Mononuclear cell (primary cell): ENCODE measurements at regions not wholly inside any gene's neighbourhood (a gene's known extent, or its start where the extent isn't known, plus 50 kb on each side); places are given as distances from the start of the nearest gene placed in this dataset.

Source experiments
- H3K27me3 ChIP-seq: 2 replicates; pipeline ENCODE4 v1.6.0; 2011; ENCODE audit warnings: low read length, control low read depth; ENCODE audit not compliant: insufficient read depth
- H3K4me1 ChIP-seq: 2 replicates; pipeline ENCODE4 v1.5.1; 2011; ENCODE audit warnings: mild to moderate bottlenecking, low read length, control low read depth; ENCODE audit not compliant: insufficient read depth
- H3K4me3 ChIP-seq: 2 replicates; pipeline ENCODE4 v1.5.1; 2011; ENCODE audit warnings: mild to moderate bottlenecking, low read length, moderate library complexity
- H3K9me3 ChIP-seq: 2 replicates; pipeline ENCODE4 v1.5.1; 2011; ENCODE audit warnings: low read depth, mild to moderate bottlenecking, control low read depth, low read length

GRCh38 chr5:168174376-168174775 is 117.1 kb upstream of the WWC1 start:
- no peak overlapping the region for H3K4me3 ChIP-seq
- H3K4me1 ChIP-seq = no peaks in the 10 kb centered on the region
- H3K27me3 ChIP-seq = no peaks in the 10 kb centered on the region
- no peaks in the 10 kb centered on the region for H3K9me3 ChIP-seq

- Histone ChIP-seq H3K27me3 (no peaks in the 10 kb centered on the region), H3K4me3 (no peak overlapping the region), H3K4me1 (no peaks in the 10 kb centered on the region), H3K9me3 (no peaks in the 10 kb centered on the region)
Measured at GRCh38 chr5:168176251-168176650, 115.2 kb upstream of the WWC1 start.

- Histone ChIP-seq H3K4me3 (no peak overlapping the region), H3K27me3 (no peaks in the 10 kb centered on the region), H3K4me1 (no peaks in the 10 kb centered on the region), H3K9me3 (no peaks in the 10 kb centered on the region)
Measured at GRCh38 chr5:168176941-168177340, 114.5 kb upstream of the WWC1 start.

- no peaks in the 10 kb centered on the region for H3K27me3 ChIP-seq
- no peaks in the 10 kb centered on the region for H3K4me1 ChIP-seq
- no peak overlapping the region for H3K4me3 ChIP-seq
- H3K9me3 ChIP-seq = no peaks in the 10 kb centered on the region
Measured at GRCh38 chr5:168177831-168178450, 113.5 kb upstream of the WWC1 start.

- no peaks in the 10 kb centered on the region for H3K27me3 ChIP-seq
- no peaks in the 10 kb centered on the region for H3K9me3 ChIP-seq
- no peak overlapping the region for H3K4me3 ChIP-seq
- H3K4me1 ChIP-seq = no peaks in the 10 kb centered on the region
Measured at GRCh38 chr5:168179192-168179593, 112.3 kb upstream of the WWC1 start.

GRCh38 chr5:168182269-168182668 is 109.2 kb upstream of the WWC1 start:
- Histone ChIP-seq H3K27me3 (no peaks in the 10 kb centered on the region), H3K9me3 (no peaks in the 10 kb centered on the region)

GRCh38 chr5:168184103-168184502 is 107.3 kb upstream of the WWC1 start:
- H3K9me3 ChIP-seq = no peaks in the 10 kb centered on the region
- no peaks in the 10 kb centered on the region for H3K4me1 ChIP-seq
- no peaks in the 10 kb centered on the region for H3K27me3 ChIP-seq
- no peak overlapping the region for H3K4me3 ChIP-seq

More at GRCh38 chr5:168182269-168182668, 109.2 kb upstream of the WWC1 start:
- Histone ChIP-seq H3K4me1 (no peaks in the 10 kb centered on the region), H3K4me3 (no peak overlapping the region)

- Histone ChIP-seq H3K9me3 (no peaks in the 10 kb centered on the region), H3K27me3 (no peaks in the 10 kb centered on the region), H3K4me1 (no peaks in the 10 kb centered on the region), H3K4me3 (no peak overlapping the region)
Measured at GRCh38 chr5:168186289-168187074, 105.0 kb upstream of the WWC1 start.

- Histone ChIP-seq H3K27me3 (no peaks in the 10 kb centered on the region), H3K4me1 (no peaks in the 10 kb centered on the region), H3K4me3 (no peak overlapping the region)
Measured at GRCh38 chr5:168187614-168188013, 103.8 kb upstream of the WWC1 start.

GRCh38 chr5:168188182-168188581 is 103.3 kb upstream of the WWC1 start:
- no peaks in the 10 kb centered on the region for H3K27me3 ChIP-seq
- H3K9me3 ChIP-seq = no peaks in the 10 kb centered on the region
- H3K4me3 ChIP-seq = no peak overlapping the region
- no peaks in the 10 kb centered on the region for H3K4me1 ChIP-seq

More at GRCh38 chr5:168187614-168188013, 103.8 kb upstream of the WWC1 start:
- H3K9me3 ChIP-seq = no peaks in the 10 kb centered on the region

- no peaks in the 10 kb centered on the region for H3K9me3 ChIP-seq
- H3K4me3 ChIP-seq = no peak overlapping the region
- H3K27me3 ChIP-seq = no peaks in the 10 kb centered on the region
- H3K4me1 ChIP-seq = no peaks in the 10 kb centered on the region
Measured at GRCh38 chr5:168192120-168192519, 99.3 kb upstream of the WWC1 start.

- no peaks in the 10 kb centered on the region for H3K9me3 ChIP-seq
- no peaks in the 10 kb centered on the region for H3K27me3 ChIP-seq
- H3K4me3 ChIP-seq = no peak overlapping the region
- H3K4me1 ChIP-seq = no peaks in the 10 kb centered on the region
Measured at GRCh38 chr5:168193493-168194250, 97.8 kb upstream of the WWC1 start.

- Histone ChIP-seq H3K4me3 (no peak overlapping the region), H3K27me3 (no peaks in the 10 kb centered on the region), H3K9me3 (no peaks in the 10 kb centered on the region), H3K4me1 (no peaks in the 10 kb centered on the region)
Measured at GRCh38 chr5:168195110-168195509, 96.3 kb upstream of the WWC1 start.

- Histone ChIP-seq H3K4me3 (no peak overlapping the region), H3K27me3 (no peaks in the 10 kb centered on the region), H3K4me1 (no peaks in the 10 kb centered on the region), H3K9me3 (no peaks in the 10 kb centered on the region)
Measured at GRCh38 chr5:168198359-168198758, 93.1 kb upstream of the WWC1 start.

GRCh38 chr5:168202996-168203395 is 88.4 kb upstream of the WWC1 start:
- Histone ChIP-seq H3K4me1 (no peaks in the 10 kb centered on the region), H3K4me3 (no peak overlapping the region), H3K9me3 (no peaks in the 10 kb centered on the region), H3K27me3 (no peaks in the 10 kb centered on the region)
